NCI-H345 treated with DMSO at 0.1 percent for 48 hours (cell line): ENCODE measurements at regions not wholly inside any gene's neighbourhood (a gene's known extent, or its start where the extent isn't known, plus 50 kb on each side); places are given as distances from the start of the nearest gene placed in this dataset.

ENCODE experiments used
- DNase-seq: peaks from one replicate; lab custom pipeline; 2025; ENCODE audit not compliant: unreplicated experiment; lab: John Stamatoyannopoulos, UW

GRCh38 chr3:168539909-168540308 is 444.2 kb upstream of the GOLIM4 start:
- DNase-seq, result no peak

GRCh38 chr3:168534761-168535160 is 439.0 kb upstream of the GOLIM4 start:
- no peak for DNase-seq

GRCh38 chr3:168533600-168533999 is 437.9 kb upstream of the GOLIM4 start:
- DNase-seq, result no peak

- DNase-seq, result no peak
These were observed 436.4 kb upstream of the GOLIM4 start for GRCh38 chr3:168532135-168532534.

- no peak for DNase-seq
These were observed 435.4 kb upstream of the GOLIM4 start for GRCh38 chr3:168531116-168531515.

- DNase-seq, result no peak
These were observed 428.4 kb upstream of the GOLIM4 start for GRCh38 chr3:168524129-168524528.

- no peak for DNase-seq
These were observed 421.7 kb upstream of the GOLIM4 start for GRCh38 chr3:168517249-168518071.

- no peak for DNase-seq
These were observed 418.5 kb upstream of the GOLIM4 start for GRCh38 chr3:168514252-168514651.

- no peak for DNase-seq
These were observed 417.1 kb upstream of the GOLIM4 start for GRCh38 chr3:168512802-168513201.

GRCh38 chr3:168511428-168512014 is 415.8 kb upstream of the GOLIM4 start:
- no peak for DNase-seq

GRCh38 chr3:168506589-168506988 is 410.9 kb upstream of the GOLIM4 start:
- DNase-seq, result no peak

- no peak for DNase-seq
These were observed 405.8 kb upstream of the GOLIM4 start for GRCh38 chr3:168501570-168501969.

GRCh38 chr3:168498194-168498593 is 402.5 kb upstream of the GOLIM4 start:
- DNase-seq, result no peak

GRCh38 chr3:168497741-168498140 is 402.0 kb upstream of the GOLIM4 start:
- DNase-seq, result no peak

GRCh38 chr3:168497183-168497582 is 401.5 kb upstream of the GOLIM4 start:
- no peak for DNase-seq

GRCh38 chr3:168495932-168496331 is 400.2 kb upstream of the GOLIM4 start:
- no peak for DNase-seq

- no peak for DNase-seq
These were observed 399.5 kb upstream of the GOLIM4 start for GRCh38 chr3:168495270-168495669.

GRCh38 chr3:168493412-168494205 is 397.9 kb upstream of the GOLIM4 start:
- DNase-seq, result no peak

GRCh38 chr3:168490981-168491380 is 395.3 kb upstream of the GOLIM4 start:
- DNase-seq, result no peak

GRCh38 chr3:168489301-168489700 is 393.6 kb upstream of the GOLIM4 start:
- no peak for DNase-seq

GRCh38 chr3:168485936-168486335 is 390.2 kb upstream of the GOLIM4 start:
- DNase-seq, result no peak
